Common myeloid progenitor, CD34-positive (primary cell): ENCODE measurements at regions not wholly inside any gene's neighbourhood (a gene's known extent, or its start where the extent isn't known, plus 50 kb on each side); places are given as distances from the start of the nearest gene placed in this dataset.

ENCODE experiments used
- CTCF ChIA-PET: fragments of 350-600 bp; sonication (Branson Sonifier 250); formaldehyde crosslinking; loops from one replicate; lab custom pipeline; 2021; ENCODE audit warnings: antibody characterized with exemption; lab: Charles Lee
- POLR2A ChIA-PET: fragments of 350-600 bp; sonication (Branson Sonifier 250); formaldehyde crosslinking; loops from one replicate; lab custom pipeline; 2021; ENCODE audit warnings: antibody characterized with exemption; lab: Charles Lee
- DNase-seq, 3 donors: peaks; one replicate each; pipeline versions ENCODE4 v3.0.0 to v3.0.0-alpha.2; 2013
- H3K27ac ChIP-seq, 2 experiments: 1 replicate in 1 of 2; 2 replicates in 1 of 2; pipeline ENCODE4 v1.7.0; 2013; ENCODE audit warnings: inconsistent platforms in 2 of 2, low read length in 2 of 2, mild to moderate bottlenecking in 2 of 2, low read depth in 1 of 2, moderate library complexity in 1 of 2; ENCODE audit not compliant: severe bottlenecking in 2 of 2, insufficient read depth in 1 of 2, poor library complexity in 1 of 2
- H3K27me3 ChIP-seq, 5 experiments: replicated peaks in 2 of 5; 1 replicate in 3 of 5; 2 replicates in 2 of 5; pipeline versions ENCODE4 v1.6.1 to v1.7.0; 2013; ENCODE audit warnings: low read length in 4 of 5, mild to moderate bottlenecking in 2 of 5, moderate library complexity in 2 of 5, inconsistent platforms in 1 of 5; ENCODE audit not compliant: insufficient read depth in 5 of 5, control insufficient read depth in 4 of 5
- H3K36me3 ChIP-seq, 4 experiments: 1 replicate in 2 of 4; 2 replicates in 2 of 4; pipeline versions ENCODE4 v1.6.1 to v1.7.0; 2013; ENCODE audit warnings: low read length in 3 of 4, control low read depth in 1 of 4, mild to moderate bottlenecking in 1 of 4; ENCODE audit not compliant: control insufficient read depth in 4 of 4, insufficient read depth in 4 of 4
- H3K4me1 ChIP-seq, 4 experiments: 1 replicate in 3 of 4; 2 replicates in 1 of 4; pipeline versions ENCODE4 v1.6.1 to v1.7.1; 2013; ENCODE audit warnings: low read length in 3 of 4, mild to moderate bottlenecking in 3 of 4, control low read depth in 1 of 4, inconsistent platforms in 1 of 4, moderate library complexity in 1 of 4; ENCODE audit not compliant: control insufficient read depth in 4 of 4, insufficient read depth in 4 of 4; ENCODE audit errors: control extremely low read depth in 1 of 4
- H3K4me3 ChIP-seq, 7 experiments: 1 replicate in 4 of 7; 2 replicates in 3 of 7; pipeline versions ENCODE4 v1.5.1 to v1.7.0; 2013; ENCODE audit warnings: mild to moderate bottlenecking in 7 of 7, low read length in 6 of 7, moderate library complexity in 6 of 7, inconsistent platforms in 2 of 7, low read depth in 2 of 7, control low read depth in 1 of 7; ENCODE audit not compliant: insufficient read depth in 4 of 7, control insufficient read depth in 1 of 7; ENCODE audit errors: extremely low read depth in 1 of 7
- H3K9me3 ChIP-seq, 5 experiments: 1 replicate in 4 of 5; 2 replicates in 1 of 5; pipeline versions ENCODE4 v1.6.1 to v1.7.1; 2013; ENCODE audit warnings: low read length in 4 of 5, mild to moderate bottlenecking in 2 of 5, inconsistent platforms in 1 of 5, low read depth in 1 of 5, moderate library complexity in 1 of 5; ENCODE audit not compliant: control insufficient read depth in 4 of 5, insufficient read depth in 2 of 5; ENCODE audit errors: control extremely low read depth in 1 of 5
- WGBS: methylation state at CpG from one replicate; pipeline ENCODE4 v1.1.5; 2013; ENCODE audit not compliant: insufficient coverage; 5-methylcytosine and 5-hydroxymethylcytosine counted together

GRCh38 chrX:39296472-39296871 is 495.2 kb downstream of the MID1IP1 start:
- POLR2A ChIA-PET, result no interaction called here
- CTCF ChIA-PET, result no interaction called here
- 94% methylated on average over 2 of the region's 5 CpGs for WGBS

GRCh38 chrX:39298821-39299220 is 497.6 kb downstream of the MID1IP1 start:
- no peak for DNase-seq
- ChIA-PET CTCF (no interaction called here), POLR2A (no interaction called here)
- Histone ChIP-seq H3K27ac (no peak overlapping the region), H3K9me3 (peaks cover 0 to 13% (median 11%) of the 10 kb centered on the region in 5 experiments), H3K4me1 (no peaks in the 10 kb centered on the region), H3K36me3 (no peaks in the 10 kb centered on the region), H3K4me3 (no peak overlapping the region), H3K27me3 (peaks cover 0 to 7% (median 0%) of the 10 kb centered on the region in 5 experiments)
- WGBS, result 92% methylated on average over 1 of the region's 2 CpGs

More at GRCh38 chrX:39296472-39296871, 495.2 kb downstream of the MID1IP1 start:
- Histone ChIP-seq H3K27me3 (peaks cover 0 to 7% (median 0%) of the 10 kb centered on the region in 5 experiments), H3K36me3 (no peaks in the 10 kb centered on the region), H3K9me3 (peaks cover 0 to 5% (median 0%) of the 10 kb centered on the region in 5 experiments), H3K4me1 (no peaks in the 10 kb centered on the region), H3K4me3 (no peak overlapping the region), H3K27ac (no peak overlapping the region)
- no peak for DNase-seq

GRCh38 chrX:39299615-39300014 is 498.4 kb downstream of the MID1IP1 start:
- CTCF ChIA-PET, result no interaction called here
- Histone ChIP-seq H3K36me3 (no peaks in the 10 kb centered on the region), H3K4me1 (no peaks in the 10 kb centered on the region), H3K27ac (no peak overlapping the region), H3K9me3 (peaks cover 0 to 13% (median 11%) of the 10 kb centered on the region in 5 experiments), H3K4me3 (no peak overlapping the region), H3K27me3 (peaks cover 0 to 7% (median 0%) of the 10 kb centered on the region in 5 experiments)
- no peak for DNase-seq
- POLR2A ChIA-PET, result no interaction called here
- 71% methylated on average over 1 of the region's 2 CpGs for WGBS

- no peak overlapping the region for H3K4me3 ChIP-seq
- H3K9me3 ChIP-seq, result peaks cover 0 to 12% (median 10%) of the 10 kb centered on the region in 5 experiments
- CTCF ChIA-PET, result no interaction called here
- no peaks in the 10 kb centered on the region for H3K36me3 ChIP-seq
- no peak overlapping the region for H3K27ac ChIP-seq
- peaks cover 0 to 3% (median 0%) of the 10 kb centered on the region in 4 experiments for H3K4me1 ChIP-seq
- WGBS, result 70% methylated on average over 1 of the region's 1 CpG
- POLR2A ChIA-PET, result interaction anchor here (0.6 kb wide), 1 partner anchor 25 kb away, joined by 3 read pairs; no protein-coding TSS in a partner anchor
- peaks cover 0 to 7% (median 0%) of the 10 kb centered on the region in 5 experiments for H3K27me3 ChIP-seq
- no peak for DNase-seq
Observed at GRCh38 chrX:39301036-39301435, 499.8 kb downstream of the MID1IP1 start.

GRCh38 chrX:39302838-39303237 is 501.6 kb downstream of the MID1IP1 start:
- peaks cover 0 to 11% (median 8%) of the 10 kb centered on the region in 5 experiments for H3K9me3 ChIP-seq
- 33% methylated on average over 1 of the region's 1 CpG for WGBS
- ChIA-PET CTCF (interaction anchor here (0.7 kb wide), 1 partner anchor 129 kb away, joined by 3 read pairs; no protein-coding TSS in a partner anchor), POLR2A (no interaction called here)
- H3K36me3 ChIP-seq, result no peaks in the 10 kb centered on the region
- no peak overlapping the region for H3K4me3 ChIP-seq
- H3K27ac ChIP-seq, result no peak overlapping the region
- H3K27me3 ChIP-seq, result peaks cover 0 to 7% (median 0%) of the 10 kb centered on the region in 5 experiments
- no peak for DNase-seq
- peaks cover 0 to 3% (median 0%) of the 10 kb centered on the region in 4 experiments for H3K4me1 ChIP-seq

GRCh38 chrX:39304746-39305145 is 503.5 kb downstream of the MID1IP1 start:
- Histone ChIP-seq H3K36me3 (no peaks in the 10 kb centered on the region), H3K4me1 (peaks cover 0 to 10% (median 2%) of the 10 kb centered on the region in 4 experiments), H3K4me3 (no peak overlapping the region), H3K27me3 (no peaks in the 10 kb centered on the region), H3K27ac (no peak overlapping the region), H3K9me3 (peaks cover 0 to 11% (median 8%) of the 10 kb centered on the region in 5 experiments)
- POLR2A ChIA-PET, result no interaction called here
- DNase-seq, result no peak
- WGBS, result no CpG with 5 or more reads among the region's 1 CpG
- CTCF ChIA-PET, result no interaction called here

GRCh38 chrX:39307488-39307887 is 506.2 kb downstream of the MID1IP1 start:
- POLR2A ChIA-PET, result no interaction called here
- Histone ChIP-seq H3K27me3 (no peaks in the 10 kb centered on the region), H3K4me1 (peaks cover 6 to 32% (median 13%) of the 10 kb centered on the region in 4 experiments), H3K36me3 (no peaks in the 10 kb centered on the region), H3K9me3 (peaks cover 0 to 8% (median 8%) of the 10 kb centered on the region in 5 experiments), H3K27ac (no peak overlapping the region), H3K4me3 (no peak overlapping the region)
- CTCF ChIA-PET, result interaction anchor here (1.4 kb wide), 1 partner anchor 15 kb away, joined by 3 read pairs; no protein-coding TSS in a partner anchor
- 89% methylated on average over 2 of the region's 2 CpGs for WGBS
- DNase-seq, result no peak
